HEK293 (cell line): ENCODE measurements at regions not wholly inside any gene's neighbourhood (a gene's known extent, or its start where the extent isn't known, plus 50 kb on each side); places are given as distances from the start of the nearest gene placed in this dataset.

Source experiments
- CTCF ChIA-PET: fragments of 350-600 bp; formaldehyde crosslinking; extraction: SDS; loops from one replicate; lab custom pipeline; 2021; ENCODE audit warnings: antibody characterized with exemption; lab: Yijun Ruan, JAX
- POLR2A ChIA-PET: fragments of 300-600 bp; formaldehyde crosslinking; extraction: SDS; loops from one replicate; lab custom pipeline; 2020; ENCODE audit warnings: antibody characterized with exemption, inconsistent platforms; lab: Yijun Ruan, JAX
- H3K27ac ChIP-seq: fragments of 200-500 bp; sonication (Bioruptor generic); 2 replicates; pipeline ENCODE4 v1.5.1; 2014; ENCODE audit warnings: low read depth, low read length, control low read depth, inconsistent platforms; ENCODE audit errors: extremely low read depth
- H3K36me3 ChIP-seq, 2 experiments: fragments of 200-500 bp in 1 of 2; sonication (Bioruptor generic) in 1 of 2; 1 replicate in 1 of 2; 2 replicates in 1 of 2; pipeline ENCODE4 v1.5.1; 2014 to 2017; ENCODE audit warnings: inconsistent platforms in 2 of 2, low read length in 2 of 2; ENCODE audit not compliant: control insufficient read depth in 2 of 2, insufficient read depth in 1 of 2
- H3K4me1 ChIP-seq: fragments of 200-500 bp; sonication (Bioruptor generic); 2 replicates; pipeline ENCODE4 v1.5.1; 2014; ENCODE audit warnings: mild to moderate bottlenecking, low read length, inconsistent platforms; ENCODE audit not compliant: control insufficient read depth, insufficient read depth
- H3K4me3 ChIP-seq: 2 replicates; pipeline ENCODE4 v1.5.1; 2011; ENCODE audit warnings: low read depth, mild to moderate bottlenecking, control low read depth, low read length, moderate library complexity
- H3K9me3 ChIP-seq: fragments of 200-500 bp; sonication (Bioruptor generic); 2 replicates; pipeline ENCODE4 v1.5.1; 2014; ENCODE audit warnings: low read depth, low read length, inconsistent platforms; ENCODE audit not compliant: control insufficient read depth, insufficient read depth
- BCL11B ChIP-seq: fragments of 450-650 bp; formaldehyde crosslinking; IDR thresholded peaks from 2 replicates; pipeline ENCODE4 v1.5.1; 2016; ENCODE audit warnings: low read depth, missing biosample characterization, missing genetic modification characterization
- KLF10 ChIP-seq: fragments of 450-650 bp; IDR thresholded peaks from 2 replicates; pipeline ENCODE4 v1.5.1; 2018; ENCODE audit warnings: missing biosample characterization, mild to moderate bottlenecking, missing genetic modification characterization
- KLF16 ChIP-seq: fragments of 450-650 bp; formaldehyde crosslinking; IDR thresholded peaks from 2 replicates; pipeline ENCODE4 v1.5.1; 2017; ENCODE audit warnings: missing biosample characterization, missing genetic modification characterization
- KLF8 ChIP-seq: fragments of 450-650 bp; formaldehyde crosslinking; IDR thresholded peaks from 2 replicates; pipeline ENCODE4 v1.5.1; 2016; ENCODE audit warnings: missing biosample characterization, missing genetic modification characterization
- MYNN ChIP-seq: fragments of 450-650 bp; formaldehyde crosslinking; IDR thresholded peaks from 2 replicates; pipeline ENCODE4 v1.5.1; 2016; ENCODE audit warnings: missing biosample characterization, missing genetic modification characterization, borderline replicate concordance
- RBAK ChIP-seq: fragments of 450-650 bp; formaldehyde crosslinking; IDR thresholded peaks from 2 replicates; pipeline ENCODE4 v1.5.1; 2016; ENCODE audit warnings: missing biosample characterization, missing genetic modification characterization
- REPIN1 ChIP-seq: fragments of 450-650 bp; formaldehyde crosslinking; IDR thresholded peaks from 2 replicates; pipeline ENCODE4 v1.5.1; 2017; ENCODE audit warnings: missing biosample characterization, missing genetic modification characterization, low read depth
- SCRT2 ChIP-seq: fragments of 450-650 bp; formaldehyde crosslinking; IDR thresholded peaks from 2 replicates; pipeline ENCODE4 v1.5.1; 2016; ENCODE audit warnings: missing biosample characterization, missing genetic modification characterization
- YY2 ChIP-seq: fragments of 450-650 bp; formaldehyde crosslinking; IDR thresholded peaks from 2 replicates; pipeline ENCODE4 v1.5.1; 2016; ENCODE audit warnings: missing biosample characterization, missing genetic modification characterization
- ZBTB8A ChIP-seq: fragments of 450-650 bp; formaldehyde crosslinking; IDR thresholded peaks from 2 replicates; pipeline ENCODE4 v1.5.1; 2016; ENCODE audit warnings: missing biosample characterization, missing genetic modification characterization
- ZNF174 ChIP-seq: fragments of 450-650 bp; formaldehyde crosslinking; IDR thresholded peaks from 2 replicates; pipeline ENCODE4 v1.5.0; 2017; ENCODE audit warnings: missing biosample characterization, mild to moderate bottlenecking, missing genetic modification characterization
- ZNF175 ChIP-seq: fragments of 450-650 bp; formaldehyde crosslinking; IDR thresholded peaks from 2 replicates; pipeline ENCODE4 v1.5.1; 2016; ENCODE audit warnings: missing biosample characterization, missing genetic modification characterization
- ZNF19 ChIP-seq: fragments of 450-650 bp; formaldehyde crosslinking; IDR thresholded peaks from 2 replicates; pipeline ENCODE4; 2016; ENCODE audit warnings: missing biosample characterization, missing genetic modification characterization, low read depth
- ZNF2 ChIP-seq: fragments of 450-650 bp; formaldehyde crosslinking; IDR thresholded peaks from 2 replicates; pipeline ENCODE4 v1.5.1; 2016; ENCODE audit warnings: missing biosample characterization, missing genetic modification characterization
- ZNF214 ChIP-seq: fragments of 450-650 bp; formaldehyde crosslinking; IDR thresholded peaks from 2 replicates; pipeline ENCODE4 v1.5.1; 2017; ENCODE audit warnings: missing biosample characterization, mild to moderate bottlenecking, missing genetic modification characterization, borderline replicate concordance
- ZNF221 ChIP-seq: fragments of 450-650 bp; formaldehyde crosslinking; IDR thresholded peaks from 2 replicates; pipeline ENCODE4 v1.5.1; 2017; ENCODE audit warnings: missing biosample characterization, missing genetic modification characterization, borderline replicate concordance
- ZNF223 ChIP-seq: fragments of 450-650 bp; formaldehyde crosslinking; IDR thresholded peaks from 2 replicates; pipeline ENCODE4 v1.5.1; 2016; ENCODE audit warnings: missing biosample characterization, missing genetic modification characterization
- ZNF239 ChIP-seq: fragments of 450-650 bp; formaldehyde crosslinking; IDR thresholded peaks from 2 replicates; pipeline ENCODE4 v1.5.1; 2016; ENCODE audit warnings: missing biosample characterization, missing genetic modification characterization
- ZNF274 ChIP-seq, 2 experiments: fragments of 200-500 bp in 1 of 2; fragments of 450-650 bp in 1 of 2; sonication (Bioruptor generic) in 1 of 2; formaldehyde crosslinking in 1 of 2; IDR thresholded peaks; 2 replicates each; pipeline versions ENCODE4 v1.5.1 to v1.6.1; 2014 to 2016; ENCODE audit warnings: borderline replicate concordance in 1 of 2, inconsistent platforms in 1 of 2, low read length in 1 of 2, missing biosample characterization in 1 of 2, missing genetic modification characterization in 1 of 2
- ZNF335 ChIP-seq: fragments of 450-650 bp; formaldehyde crosslinking; conservative IDR thresholded peaks from 2 replicates; pipeline ENCODE4 v1.5.1; 2016; ENCODE audit warnings: missing biosample characterization, missing genetic modification characterization
- ZNF391 ChIP-seq: fragments of 450-650 bp; formaldehyde crosslinking; IDR thresholded peaks from 2 replicates; pipeline ENCODE4 v1.5.1; 2016; ENCODE audit warnings: low read depth, missing biosample characterization, missing genetic modification characterization, borderline replicate concordance
- ZNF473 ChIP-seq: fragments of 450-650 bp; formaldehyde crosslinking; IDR thresholded peaks from 2 replicates; pipeline ENCODE4 v1.5.1; 2017; ENCODE audit warnings: missing biosample characterization, missing genetic modification characterization
- ZNF558 ChIP-seq: fragments of 450-650 bp; formaldehyde crosslinking; IDR thresholded peaks from 2 replicates; pipeline ENCODE4 v1.5.1; 2016; ENCODE audit warnings: missing biosample characterization, missing genetic modification characterization
- ZNF571 ChIP-seq: fragments of 450-650 bp; formaldehyde crosslinking; IDR thresholded peaks from 2 replicates; pipeline ENCODE4 v1.5.0; 2017; ENCODE audit warnings: missing biosample characterization, missing genetic modification characterization
- ZNF654 ChIP-seq: fragments of 450-650 bp; formaldehyde crosslinking; IDR thresholded peaks from 2 replicates; pipeline ENCODE4 v1.5.1; 2016; ENCODE audit warnings: low read depth, missing biosample characterization, missing genetic modification characterization
- ZNF76 ChIP-seq: fragments of 450-650 bp; formaldehyde crosslinking; IDR thresholded peaks from 2 replicates; pipeline ENCODE4; 2016; ENCODE audit warnings: low read depth, missing biosample characterization, missing genetic modification characterization, borderline replicate concordance
- ZXDB ChIP-seq: fragments of 450-650 bp; formaldehyde crosslinking; IDR thresholded peaks from 2 replicates; pipeline ENCODE4 v1.5.1; 2016; ENCODE audit warnings: missing biosample characterization, missing genetic modification characterization
- TF ChIP-seq, protein P1 (sequence below): fragments of 450-650 bp; formaldehyde crosslinking; IDR thresholded peaks from 2 replicates; pipeline ENCODE4 v1.5.1; 2016; ENCODE audit warnings: missing biosample characterization, missing genetic modification characterization, borderline replicate concordance
- TF ChIP-seq, protein P2 (sequence below): fragments of 450-650 bp; formaldehyde crosslinking; IDR thresholded peaks from 2 replicates; pipeline ENCODE4 v1.5.1; 2017; ENCODE audit warnings: missing biosample characterization, missing genetic modification characterization
- TF ChIP-seq, protein P3 (sequence below): fragments of 450-650 bp; formaldehyde crosslinking; IDR thresholded peaks from 2 replicates; pipeline ENCODE4 v1.5.0; 2017; ENCODE audit warnings: missing biosample characterization, missing genetic modification characterization, borderline replicate concordance

GRCh38 chr12:125389061-125389697, 323.9 kb downstream of the AACS start:
- Histone ChIP-seq H3K4me1 (no peaks in the 10 kb centered on the region), H3K27ac (no peak overlapping the region), H3K9me3 (no peaks in the 10 kb centered on the region), H3K4me3 (no peak overlapping the region), H3K36me3 (no peaks in the 10 kb centered on the region)
- ChIA-PET CTCF (interaction anchor here (0.6 to 1.5 kb wide), 2 partner anchors 14 to 191 kb away, joined by 4 to 5 read pairs; no protein-coding TSS in a partner anchor), POLR2A (no interaction called here)
- TF ChIP-seq REPIN1 (tag by site-specific recombination) (no peak), ZNF76 (tag by site-specific recombination) (no peak), BCL11B (tag by site-specific recombination) (no peak), ZNF174 (tag by site-specific recombination) (no peak), RBAK (tag by site-specific recombination) (no peak), ZNF239 (no peak), ZXDB (no peak), YY2 (tag by site-specific recombination) (no peak), SCRT2 (tag by site-specific recombination) (no peak), ZNF19 (no peak), ZNF473 (tag by site-specific recombination) (no peak), ZNF654 (tag by site-specific recombination) (no peak)
- TF ChIP-seq, protein P1, sequence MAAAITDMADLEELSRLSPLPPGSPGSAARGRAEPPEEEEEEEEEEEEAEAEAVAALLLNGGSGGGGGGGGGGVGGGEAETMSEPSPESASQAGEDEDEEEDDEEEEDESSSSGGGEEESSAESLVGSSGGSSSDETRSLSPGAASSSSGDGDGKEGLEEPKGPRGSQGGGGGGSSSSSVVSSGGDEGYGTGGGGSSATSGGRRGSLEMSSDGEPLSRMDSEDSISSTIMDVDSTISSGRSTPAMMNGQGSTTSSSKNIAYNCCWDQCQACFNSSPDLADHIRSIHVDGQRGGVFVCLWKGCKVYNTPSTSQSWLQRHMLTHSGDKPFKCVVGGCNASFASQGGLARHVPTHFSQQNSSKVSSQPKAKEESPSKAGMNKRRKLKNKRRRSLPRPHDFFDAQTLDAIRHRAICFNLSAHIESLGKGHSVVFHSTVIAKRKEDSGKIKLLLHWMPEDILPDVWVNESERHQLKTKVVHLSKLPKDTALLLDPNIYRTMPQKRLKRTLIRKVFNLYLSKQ (tag by site-specific recombination): no peak
- TF ChIP-seq, protein P2, sequence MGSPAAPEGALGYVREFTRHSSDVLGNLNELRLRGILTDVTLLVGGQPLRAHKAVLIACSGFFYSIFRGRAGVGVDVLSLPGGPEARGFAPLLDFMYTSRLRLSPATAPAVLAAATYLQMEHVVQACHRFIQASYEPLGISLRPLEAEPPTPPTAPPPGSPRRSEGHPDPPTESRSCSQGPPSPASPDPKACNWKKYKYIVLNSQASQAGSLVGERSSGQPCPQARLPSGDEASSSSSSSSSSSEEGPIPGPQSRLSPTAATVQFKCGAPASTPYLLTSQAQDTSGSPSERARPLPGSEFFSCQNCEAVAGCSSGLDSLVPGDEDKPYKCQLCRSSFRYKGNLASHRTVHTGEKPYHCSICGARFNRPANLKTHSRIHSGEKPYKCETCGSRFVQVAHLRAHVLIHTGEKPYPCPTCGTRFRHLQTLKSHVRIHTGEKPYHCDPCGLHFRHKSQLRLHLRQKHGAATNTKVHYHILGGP (tag by site-specific recombination): no peak
- TF ChIP-seq, protein P3, sequence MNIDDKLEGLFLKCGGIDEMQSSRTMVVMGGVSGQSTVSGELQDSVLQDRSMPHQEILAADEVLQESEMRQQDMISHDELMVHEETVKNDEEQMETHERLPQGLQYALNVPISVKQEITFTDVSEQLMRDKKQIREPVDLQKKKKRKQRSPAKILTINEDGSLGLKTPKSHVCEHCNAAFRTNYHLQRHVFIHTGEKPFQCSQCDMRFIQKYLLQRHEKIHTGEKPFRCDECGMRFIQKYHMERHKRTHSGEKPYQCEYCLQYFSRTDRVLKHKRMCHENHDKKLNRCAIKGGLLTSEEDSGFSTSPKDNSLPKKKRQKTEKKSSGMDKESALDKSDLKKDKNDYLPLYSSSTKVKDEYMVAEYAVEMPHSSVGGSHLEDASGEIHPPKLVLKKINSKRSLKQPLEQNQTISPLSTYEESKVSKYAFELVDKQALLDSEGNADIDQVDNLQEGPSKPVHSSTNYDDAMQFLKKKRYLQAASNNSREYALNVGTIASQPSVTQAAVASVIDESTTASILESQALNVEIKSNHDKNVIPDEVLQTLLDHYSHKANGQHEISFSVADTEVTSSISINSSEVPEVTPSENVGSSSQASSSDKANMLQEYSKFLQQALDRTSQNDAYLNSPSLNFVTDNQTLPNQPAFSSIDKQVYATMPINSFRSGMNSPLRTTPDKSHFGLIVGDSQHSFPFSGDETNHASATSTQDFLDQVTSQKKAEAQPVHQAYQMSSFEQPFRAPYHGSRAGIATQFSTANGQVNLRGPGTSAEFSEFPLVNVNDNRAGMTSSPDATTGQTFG (tag by site-specific recombination): no peak

- POLR2A ChIA-PET: no interaction called here
- no peak overlapping the region for H3K27ac ChIP-seq
- TF ChIP-seq ZNF335 (no peak), MYNN (tag by site-specific recombination) (no peak), ZBTB8A (tag by site-specific recombination) (no peak), ZNF223 (tag by site-specific recombination) (no peak), ZNF558 (tag by site-specific recombination) (no peak), ZNF391 (tag by site-specific recombination) (no peak), KLF10 (tag by site-specific recombination) (no peak), ZNF175 (tag by site-specific recombination) (no peak), ZNF571 (tag by site-specific recombination) (no peak), ZNF214 (tag by site-specific recombination) (no peak), ZNF221 (tag by site-specific recombination) (no peak), ZNF274 (IDR thresholded peaks at IDR 0.05; ENCODE audit: low read length) (no peak), ZNF274 (tag by site-specific recombination; IDR thresholded peaks at IDR 0.05; ENCODE audit: borderline replicate concordance) (no peak), ZNF2 (tag by site-specific recombination) (no peak), KLF8 (no peak), KLF16 (no peak)
- TF ChIP-seq, protein P2 (tag by site-specific recombination): no peak
These were observed 328.3 kb downstream of the AACS start for GRCh38 chr12:125393569-125393968.

More at GRCh38 chr12:125393569-125393968, 328.3 kb downstream of the AACS start:
- no peaks in the 10 kb centered on the region for H3K4me1 ChIP-seq
- no peaks in the 10 kb centered on the region for H3K36me3 ChIP-seq
- H3K9me3 ChIP-seq: no peaks in the 10 kb centered on the region; the same call in 1 of the 2 replicates
- no peak overlapping the region for H3K4me3 ChIP-seq
- CTCF ChIA-PET: interaction anchor here (0.6 kb wide), 1 partner anchor 1887 kb away, joined by 3 read pairs; no protein-coding TSS in a partner anchor
